GM23338 (cell line): ENCODE measurements at regions not wholly inside any gene's neighbourhood (a gene's known extent, or its start where the extent isn't known, plus 50 kb on each side); places are given as distances from the start of the nearest gene placed in this dataset.

Experiments
- ATAC-seq: fragments of 200-7000 bp; cut with Tn5 transposase; 3 replicates; pipeline ENCODE4 v1.9.1; 2020
- DNase-seq: peaks from one replicate; pipeline ENCODE4 v3.0.0-alpha.2; 2015; ENCODE audit warnings: low spot score
- H2AFZ ChIP-seq: fragments of 200-600 bp; sonication (generic); 2 replicates; pipeline ENCODE4 v1.8.0; 2016; ENCODE audit warnings: antibody characterized with exemption, mild to moderate bottlenecking, moderate library complexity
- H3F3A ChIP-seq: fragments of 200-600 bp; sonication (generic); replicated peaks from 2 replicates; pipeline ENCODE4 v1.8.0; 2017; ENCODE audit warnings: antibody characterized with exemption, mixed run types, low read depth
- H3K27ac ChIP-seq: fragments of 200-600 bp; sonication (generic); 2 replicates; pipeline ENCODE4 v1.6.1; 2016; ENCODE audit warnings: low read depth
- H3K27me3 ChIP-seq: fragments of 200-600 bp; sonication (generic); 2 replicates; pipeline ENCODE4 v1.8.0; 2016; ENCODE audit warnings: mild to moderate bottlenecking, mixed run types, moderate library complexity; ENCODE audit not compliant: insufficient read depth
- H3K36me3 ChIP-seq: fragments of 200-600 bp; sonication (generic); 2 replicates; pipeline ENCODE4 v1.8.0; 2016; ENCODE audit warnings: mild to moderate bottlenecking; ENCODE audit not compliant: insufficient read depth
- H3K4me1 ChIP-seq: fragments of 200-600 bp; sonication (generic); 2 replicates; pipeline ENCODE4 v1.8.0; 2016; ENCODE audit warnings: mild to moderate bottlenecking, moderate library complexity; ENCODE audit not compliant: insufficient read depth
- H3K4me2 ChIP-seq: fragments of 200-600 bp; sonication (generic); 2 replicates; pipeline ENCODE4 v1.7.1; 2017; ENCODE audit warnings: mixed run types
- H3K4me3 ChIP-seq: fragments of 200-600 bp; sonication (generic); 2 replicates; pipeline ENCODE4 v1.6.1; 2016; ENCODE audit warnings: mixed run types
- H3K79me2 ChIP-seq: fragments of 200-600 bp; sonication (generic); replicated peaks from 2 replicates; pipeline ENCODE4 v1.8.0; 2017; ENCODE audit warnings: mild to moderate bottlenecking; ENCODE audit not compliant: insufficient read depth
- H3K9me2 ChIP-seq: fragments of 200-600 bp; sonication (generic); 2 replicates; pipeline ENCODE4 v1.8.0; 2017; ENCODE audit not compliant: insufficient read depth
- H4K20me1 ChIP-seq: fragments of 200-600 bp; sonication (generic); replicated peaks from 2 replicates; pipeline ENCODE4 v1.8.0; 2017; ENCODE audit warnings: mild to moderate bottlenecking; ENCODE audit not compliant: insufficient read depth
- H3K27ac Mint-ChIP-seq: 2 replicates; pipeline ENCODE4 v1.8.0; 2020; ENCODE audit warnings: inconsistent platforms, mild to moderate bottlenecking, moderate library complexity, mixed read lengths
- H3K27me3 Mint-ChIP-seq: 3 replicates; pipeline ENCODE4 v1.8.0; 2022; ENCODE audit warnings: low read depth, mild to moderate bottlenecking, moderate library complexity, mixed read lengths, inconsistent platforms; ENCODE audit not compliant: insufficient read depth, poor library complexity
- H3K36me3 Mint-ChIP-seq: 3 replicates; pipeline ENCODE4 v1.8.0; 2021; ENCODE audit warnings: low read depth, mild to moderate bottlenecking, inconsistent platforms, moderate library complexity, mixed read lengths
- H3K4me1 Mint-ChIP-seq: 3 replicates; pipeline ENCODE4 v1.8.0; 2020; ENCODE audit warnings: mild to moderate bottlenecking, inconsistent platforms, mixed read lengths
- H3K4me3 Mint-ChIP-seq: 3 replicates; pipeline ENCODE4 v1.8.0; 2021; ENCODE audit warnings: moderate library complexity, mild to moderate bottlenecking, inconsistent platforms, mixed read lengths
- H3K9me3 Mint-ChIP-seq: 3 replicates; pipeline ENCODE4 v1.8.0; 2020; ENCODE audit warnings: moderate library complexity, mild to moderate bottlenecking, inconsistent platforms, mixed read lengths
- CREB1 ChIP-seq: fragments of 250-450 bp; sonication (Bioruptor Pico); IDR thresholded peaks from 2 replicates; pipeline ENCODE4 v1.5.0; 2020; ENCODE audit warnings: low read depth, mild to moderate bottlenecking, moderate library complexity
- EZH2 ChIP-seq: fragments of 200-600 bp; sonication (generic); IDR thresholded peaks from one replicate; pipeline ENCODE4 v1.8.0; 2017; ENCODE audit warnings: antibody characterized with exemption, mild to moderate bottlenecking, low read depth; ENCODE audit not compliant: unreplicated experiment
- EZH2phosphoT487 ChIP-seq: fragments of 200-600 bp; sonication (generic); IDR thresholded peaks from one replicate; pipeline ENCODE4 v1.8.1; 2018; ENCODE audit warnings: antibody characterized with exemption; ENCODE audit not compliant: unreplicated experiment
- JUNB ChIP-seq: IDR thresholded peaks from one replicate; pipeline ENCODE4 v1.6.1; 2016; ENCODE audit warnings: antibody characterized with exemption; ENCODE audit not compliant: unreplicated experiment
- NANOG ChIP-seq: IDR thresholded peaks from 2 replicates; pipeline ENCODE4 v1.6.1; 2016; ENCODE audit warnings: antibody characterized with exemption, borderline replicate concordance
- POLR2AphosphoS5 ChIP-seq: IDR thresholded peaks from 2 replicates; pipeline ENCODE4 v1.6.1; 2016; ENCODE audit warnings: antibody characterized with exemption, low read depth
- STAT1 ChIP-seq: IDR thresholded peaks from one replicate; pipeline ENCODE4 v1.6.1; 2016; ENCODE audit warnings: antibody characterized with exemption; ENCODE audit not compliant: unreplicated experiment
- ZNF114 ChIP-seq: fragments of 250-450 bp; sonication (Bioruptor Pico); IDR thresholded peaks from 2 replicates; pipeline ENCODE4 v1.5.0; 2020; ENCODE audit warnings: mild to moderate bottlenecking, moderate library complexity
- ZNF331 ChIP-seq: fragments of 250-450 bp; sonication (Bioruptor Pico); IDR thresholded peaks from 2 replicates; pipeline ENCODE4 v1.5.0; 2020; ENCODE audit warnings: low read depth, mild to moderate bottlenecking, moderate library complexity
- ZNF462 ChIP-seq: fragments of 250-450 bp; sonication (Bioruptor Pico); IDR thresholded peaks from 2 replicates; pipeline ENCODE4 v1.5.0; 2020; ENCODE audit warnings: mild to moderate bottlenecking, moderate library complexity
- TF ChIP-seq, protein P1 (sequence below), 2 experiments: fragments of 200-600 bp in 1 of 2; sonication (generic) in 1 of 2; conservative IDR thresholded peaks; 2 replicates each; pipeline versions ENCODE4 v1.5.1 to v1.6.1; 2016 to 2017; ENCODE audit warnings: antibody characterized with exemption in 2 of 2, low read depth in 2 of 2, mild to moderate bottlenecking in 2 of 2, moderate library complexity in 1 of 2
- TF ChIP-seq, protein P2 (sequence below): IDR thresholded peaks from one replicate; pipeline ENCODE4 v1.6.1; 2018; ENCODE audit warnings: antibody characterized with exemption; ENCODE audit not compliant: unreplicated experiment
- TF ChIP-seq, protein P3 (sequence below): IDR thresholded peaks from 2 replicates; pipeline ENCODE4 v1.6.1; 2016; ENCODE audit warnings: antibody characterized with exemption

GRCh38 chr6:141251286-141251685 lies 881.4 kb upstream of the GJE1 start:
- H3K4me3 Mint-ChIP-seq = no peak overlapping the region
- Histone ChIP-seq H3K4me2 (no peak overlapping the region), H3K36me3 (no peaks in the 10 kb centered on the region), H3K27me3 (no peaks in the 10 kb centered on the region), H3K4me3 (no peak overlapping the region), H2AFZ (no peak overlapping the region), H4K20me1 (no peaks in the 10 kb centered on the region), H3K9me2 (no peaks in the 10 kb centered on the region), H3F3A (no peaks in the 10 kb centered on the region), H3K27ac (no peak overlapping the region), H3K79me2 (no peaks in the 10 kb centered on the region), H3K4me1 (0 out of 2 replicates have a peak, but pooled peaks cover 3% of the 10 kb centered on the region)
- H3K27ac Mint-ChIP-seq = 0 out of 2 replicates have a peak overlapping the region, but pooled peaks have one; percentile 80
- TF ChIP-seq, protein P1, sequence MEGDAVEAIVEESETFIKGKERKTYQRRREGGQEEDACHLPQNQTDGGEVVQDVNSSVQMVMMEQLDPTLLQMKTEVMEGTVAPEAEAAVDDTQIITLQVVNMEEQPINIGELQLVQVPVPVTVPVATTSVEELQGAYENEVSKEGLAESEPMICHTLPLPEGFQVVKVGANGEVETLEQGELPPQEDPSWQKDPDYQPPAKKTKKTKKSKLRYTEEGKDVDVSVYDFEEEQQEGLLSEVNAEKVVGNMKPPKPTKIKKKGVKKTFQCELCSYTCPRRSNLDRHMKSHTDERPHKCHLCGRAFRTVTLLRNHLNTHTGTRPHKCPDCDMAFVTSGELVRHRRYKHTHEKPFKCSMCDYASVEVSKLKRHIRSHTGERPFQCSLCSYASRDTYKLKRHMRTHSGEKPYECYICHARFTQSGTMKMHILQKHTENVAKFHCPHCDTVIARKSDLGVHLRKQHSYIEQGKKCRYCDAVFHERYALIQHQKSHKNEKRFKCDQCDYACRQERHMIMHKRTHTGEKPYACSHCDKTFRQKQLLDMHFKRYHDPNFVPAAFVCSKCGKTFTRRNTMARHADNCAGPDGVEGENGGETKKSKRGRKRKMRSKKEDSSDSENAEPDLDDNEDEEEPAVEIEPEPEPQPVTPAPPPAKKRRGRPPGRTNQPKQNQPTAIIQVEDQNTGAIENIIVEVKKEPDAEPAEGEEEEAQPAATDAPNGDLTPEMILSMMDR (conservative IDR thresholded peaks at IDR 0.05; ENCODE audit: low read depth in 2 of 2) = no peak
- TF ChIP-seq JUNB = no peak
- no peak for TF ChIP-seq ZNF114 (CRISPR knock-in tag)
- TF ChIP-seq CREB1 (CRISPR knock-in tag) = no peak
- TF ChIP-seq POLR2AphosphoS5 = no peak
- TF ChIP-seq, protein P2, sequence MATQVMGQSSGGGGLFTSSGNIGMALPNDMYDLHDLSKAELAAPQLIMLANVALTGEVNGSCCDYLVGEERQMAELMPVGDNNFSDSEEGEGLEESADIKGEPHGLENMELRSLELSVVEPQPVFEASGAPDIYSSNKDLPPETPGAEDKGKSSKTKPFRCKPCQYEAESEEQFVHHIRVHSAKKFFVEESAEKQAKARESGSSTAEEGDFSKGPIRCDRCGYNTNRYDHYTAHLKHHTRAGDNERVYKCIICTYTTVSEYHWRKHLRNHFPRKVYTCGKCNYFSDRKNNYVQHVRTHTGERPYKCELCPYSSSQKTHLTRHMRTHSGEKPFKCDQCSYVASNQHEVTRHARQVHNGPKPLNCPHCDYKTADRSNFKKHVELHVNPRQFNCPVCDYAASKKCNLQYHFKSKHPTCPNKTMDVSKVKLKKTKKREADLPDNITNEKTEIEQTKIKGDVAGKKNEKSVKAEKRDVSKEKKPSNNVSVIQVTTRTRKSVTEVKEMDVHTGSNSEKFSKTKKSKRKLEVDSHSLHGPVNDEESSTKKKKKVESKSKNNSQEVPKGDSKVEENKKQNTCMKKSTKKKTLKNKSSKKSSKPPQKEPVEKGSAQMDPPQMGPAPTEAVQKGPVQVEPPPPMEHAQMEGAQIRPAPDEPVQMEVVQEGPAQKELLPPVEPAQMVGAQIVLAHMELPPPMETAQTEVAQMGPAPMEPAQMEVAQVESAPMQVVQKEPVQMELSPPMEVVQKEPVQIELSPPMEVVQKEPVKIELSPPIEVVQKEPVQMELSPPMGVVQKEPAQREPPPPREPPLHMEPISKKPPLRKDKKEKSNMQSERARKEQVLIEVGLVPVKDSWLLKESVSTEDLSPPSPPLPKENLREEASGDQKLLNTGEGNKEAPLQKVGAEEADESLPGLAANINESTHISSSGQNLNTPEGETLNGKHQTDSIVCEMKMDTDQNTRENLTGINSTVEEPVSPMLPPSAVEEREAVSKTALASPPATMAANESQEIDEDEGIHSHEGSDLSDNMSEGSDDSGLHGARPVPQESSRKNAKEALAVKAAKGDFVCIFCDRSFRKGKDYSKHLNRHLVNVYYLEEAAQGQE = no peak
- no peak for TF ChIP-seq ZNF462 (CRISPR knock-in tag)
- no peak for TF ChIP-seq STAT1
- TF ChIP-seq, protein P3, sequence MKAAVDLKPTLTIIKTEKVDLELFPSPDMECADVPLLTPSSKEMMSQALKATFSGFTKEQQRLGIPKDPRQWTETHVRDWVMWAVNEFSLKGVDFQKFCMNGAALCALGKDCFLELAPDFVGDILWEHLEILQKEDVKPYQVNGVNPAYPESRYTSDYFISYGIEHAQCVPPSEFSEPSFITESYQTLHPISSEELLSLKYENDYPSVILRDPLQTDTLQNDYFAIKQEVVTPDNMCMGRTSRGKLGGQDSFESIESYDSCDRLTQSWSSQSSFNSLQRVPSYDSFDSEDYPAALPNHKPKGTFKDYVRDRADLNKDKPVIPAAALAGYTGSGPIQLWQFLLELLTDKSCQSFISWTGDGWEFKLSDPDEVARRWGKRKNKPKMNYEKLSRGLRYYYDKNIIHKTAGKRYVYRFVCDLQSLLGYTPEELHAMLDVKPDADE = no peak
- TF ChIP-seq EZH2phosphoT487 = no peak
- TF ChIP-seq ZNF331 (CRISPR knock-in tag) = no peak
- no peak for TF ChIP-seq EZH2
- TF ChIP-seq NANOG = no peak
- H3K4me1 Mint-ChIP-seq = peaks cover 2% of the 10 kb centered on the region; the same call in 2 of the 3 replicates
- no peaks in the 10 kb centered on the region for H3K27me3 Mint-ChIP-seq
- H3K36me3 Mint-ChIP-seq = no peaks in the 10 kb centered on the region
- no peaks in the 10 kb centered on the region; the same call in 2 of the 3 replicates for H3K9me3 Mint-ChIP-seq
- DNase-seq (no peak), ATAC-seq (no peak)
